ENCODE measurements at regions not wholly inside any gene's neighbourhood (a gene's known extent, or its start where the extent isn't known, plus 50 kb on each side); places are given as distances from the start of the nearest gene placed in this dataset.

- no peak for TF ChIP-seq CTCF (IDR thresholded peaks at IDR 0.05; ENCODE audit: insufficient read depth, low read depth, low read length)
- no peaks in the 10 kb centered on the region for H3K36me3 ChIP-seq (ENCODE audit: control insufficient read depth, insufficient read depth, low read length)
- CTCF ChIA-PET, result interaction anchor here (1.0 to 1.9 kb wide), 2 partner anchors 9 to 14 kb away, joined by 3 to 4 read pairs; no protein-coding TSS in a partner anchor
- no peaks in the 10 kb centered on the region for H3K27me3 ChIP-seq (ENCODE audit: control insufficient read depth, insufficient read depth, low read length)
- POLR2A ChIA-PET, result no interaction called here
- peak; percentile 46 for DNase-seq (ENCODE audit: low read depth)
- no peak overlapping the region for H3K4me3 ChIP-seq (ENCODE audit: low read depth, low read length)
Measured at GRCh38 chr6:74631564-74631963, 574.3 kb downstream of the COL12A1 start.

GRCh38 chr6:74626288-74626687 is 579.6 kb downstream of the COL12A1 start:
- TF ChIP-seq CTCF (IDR thresholded peaks at IDR 0.05; ENCODE audit: insufficient read depth, low read depth, low read length), result no peak
- Histone ChIP-seq H3K36me3 (ENCODE audit: control insufficient read depth, insufficient read depth, low read length) (no peaks in the 10 kb centered on the region), H3K27me3 (ENCODE audit: control insufficient read depth, insufficient read depth, low read length) (no peaks in the 10 kb centered on the region), H3K4me3 (ENCODE audit: low read depth, low read length) (no peak overlapping the region)
- no peak for DNase-seq (ENCODE audit: low read depth)
- ChIA-PET POLR2A (no interaction called here), CTCF (no interaction called here)

- ChIA-PET CTCF (no interaction called here), POLR2A (no interaction called here)
- Histone ChIP-seq H3K4me3 (ENCODE audit: low read depth, low read length) (no peak overlapping the region), H3K27me3 (ENCODE audit: control insufficient read depth, insufficient read depth, low read length) (no peaks in the 10 kb centered on the region), H3K36me3 (ENCODE audit: control insufficient read depth, insufficient read depth, low read length) (no peaks in the 10 kb centered on the region)
- no peak for DNase-seq (ENCODE audit: low read depth)
- TF ChIP-seq CTCF (IDR thresholded peaks at IDR 0.05; ENCODE audit: insufficient read depth, low read depth, low read length), result no peak
Measured at GRCh38 chr6:74623027-74623426, 582.8 kb downstream of the COL12A1 start.

- ChIA-PET POLR2A (no interaction called here), CTCF (no interaction called here)
- no peak for DNase-seq (ENCODE audit: low read depth)
- Histone ChIP-seq H3K4me3 (ENCODE audit: low read depth, low read length) (no peak overlapping the region), H3K36me3 (ENCODE audit: control insufficient read depth, insufficient read depth, low read length) (no peaks in the 10 kb centered on the region), H3K27me3 (ENCODE audit: control insufficient read depth, insufficient read depth, low read length) (no peaks in the 10 kb centered on the region)
- TF ChIP-seq CTCF (IDR thresholded peaks at IDR 0.05; ENCODE audit: insufficient read depth, low read depth, low read length), result no peak
Measured at GRCh38 chr6:74611220-74611619, 594.6 kb downstream of the COL12A1 start.

GRCh38 chr6:74610352-74610751 is 595.5 kb downstream of the COL12A1 start:
- ChIA-PET POLR2A (no interaction called here), CTCF (no interaction called here)
- Histone ChIP-seq H3K4me3 (ENCODE audit: low read depth, low read length) (no peak overlapping the region), H3K36me3 (ENCODE audit: control insufficient read depth, insufficient read depth, low read length) (no peaks in the 10 kb centered on the region), H3K27me3 (ENCODE audit: control insufficient read depth, insufficient read depth, low read length) (no peaks in the 10 kb centered on the region)
- no peak for DNase-seq (ENCODE audit: low read depth)
- TF ChIP-seq CTCF (IDR thresholded peaks at IDR 0.05; ENCODE audit: insufficient read depth, low read depth, low read length), result no peak

Measured in BJ (cell line).